ENCODE measurements at regions not wholly inside any gene's neighbourhood (a gene's known extent, or its start where the extent isn't known, plus 50 kb on each side); places are given as distances from the start of the nearest gene placed in this dataset.

DNA sequence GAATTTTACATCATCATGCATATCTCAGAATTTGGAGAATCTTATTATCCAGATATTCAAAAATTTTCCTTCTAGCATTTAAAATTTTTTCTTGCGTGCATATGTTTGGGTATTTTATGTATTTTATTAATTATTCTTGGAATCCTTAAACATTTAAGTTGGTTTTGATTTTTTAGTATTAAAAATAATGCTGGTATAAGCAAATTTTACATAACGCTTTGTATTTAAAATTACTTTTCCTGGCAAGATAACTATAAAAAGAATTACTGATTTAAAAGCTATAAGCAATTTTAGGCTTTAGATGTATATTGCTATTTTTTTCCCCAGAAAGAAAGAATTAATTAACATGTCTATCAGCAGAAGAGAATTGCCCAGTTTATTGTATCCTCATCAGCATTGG, 224.6 kb upstream of the STXBP6 start:
- DNase-seq (no peak), ATAC-seq (no peak)
- no peak overlapping the region for H3K4me3 ChIP-seq
- 72 to 94% methylated on average over 2 of the region's 2 CpGs for WGBS, 2 donors
- H3K9me3 ChIP-seq = no peaks in the 10 kb centered on the region
- H3K4me1 ChIP-seq = no peaks in the 10 kb centered on the region
- intact Hi-C loops (cut with DNase I) = no loop called here
- H3K27me3 ChIP-seq = no peaks in the 10 kb centered on the region
- TF ChIP-seq, protein P1, sequence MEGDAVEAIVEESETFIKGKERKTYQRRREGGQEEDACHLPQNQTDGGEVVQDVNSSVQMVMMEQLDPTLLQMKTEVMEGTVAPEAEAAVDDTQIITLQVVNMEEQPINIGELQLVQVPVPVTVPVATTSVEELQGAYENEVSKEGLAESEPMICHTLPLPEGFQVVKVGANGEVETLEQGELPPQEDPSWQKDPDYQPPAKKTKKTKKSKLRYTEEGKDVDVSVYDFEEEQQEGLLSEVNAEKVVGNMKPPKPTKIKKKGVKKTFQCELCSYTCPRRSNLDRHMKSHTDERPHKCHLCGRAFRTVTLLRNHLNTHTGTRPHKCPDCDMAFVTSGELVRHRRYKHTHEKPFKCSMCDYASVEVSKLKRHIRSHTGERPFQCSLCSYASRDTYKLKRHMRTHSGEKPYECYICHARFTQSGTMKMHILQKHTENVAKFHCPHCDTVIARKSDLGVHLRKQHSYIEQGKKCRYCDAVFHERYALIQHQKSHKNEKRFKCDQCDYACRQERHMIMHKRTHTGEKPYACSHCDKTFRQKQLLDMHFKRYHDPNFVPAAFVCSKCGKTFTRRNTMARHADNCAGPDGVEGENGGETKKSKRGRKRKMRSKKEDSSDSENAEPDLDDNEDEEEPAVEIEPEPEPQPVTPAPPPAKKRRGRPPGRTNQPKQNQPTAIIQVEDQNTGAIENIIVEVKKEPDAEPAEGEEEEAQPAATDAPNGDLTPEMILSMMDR (IDR thresholded peaks at IDR 0.05) = no peak
- no peak overlapping the region for H3K27ac ChIP-seq
- H3K36me3 ChIP-seq = no peaks in the 10 kb centered on the region

DNA sequence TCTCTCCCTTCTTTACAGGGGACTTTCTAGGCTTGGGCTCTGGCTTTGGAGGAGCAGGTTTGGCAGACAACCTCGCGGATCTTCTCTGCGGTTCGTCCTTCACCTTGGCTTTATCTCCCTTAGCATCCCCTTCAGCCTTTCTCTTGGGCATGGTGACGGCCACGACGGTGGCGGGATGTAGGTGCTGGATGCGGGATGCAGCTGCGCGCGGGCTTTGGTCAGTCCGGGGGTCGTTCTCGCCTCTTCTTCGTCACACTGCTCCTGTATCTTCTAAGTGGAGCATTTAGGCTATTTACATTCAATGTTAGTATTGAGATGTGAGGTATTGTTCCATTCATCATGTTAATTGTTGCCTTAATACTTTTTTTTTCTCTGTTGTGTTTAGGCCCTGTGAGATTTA, 217.2 kb upstream of the STXBP6 start:
- intact Hi-C loops (cut with DNase I) = no loop called here
- Histone ChIP-seq H3K4me1 (no peaks in the 10 kb centered on the region), H3K9me3 (peaks cover 0 to 6% (median 0%) of the 10 kb centered on the region in 11 donors), H3K4me3 (no peak overlapping the region), H3K27ac (no peak overlapping the region), H3K27me3 (no peaks in the 10 kb centered on the region), H3K36me3 (no peaks in the 10 kb centered on the region)
- TF ChIP-seq, protein P1 (IDR thresholded peaks at IDR 0.05) = no peak
- 87 to 89% methylated on average over 16 of the region's 16 CpGs for WGBS, 2 donors
- DNase-seq = no peak
- ATAC-seq = no peak

DNA sequence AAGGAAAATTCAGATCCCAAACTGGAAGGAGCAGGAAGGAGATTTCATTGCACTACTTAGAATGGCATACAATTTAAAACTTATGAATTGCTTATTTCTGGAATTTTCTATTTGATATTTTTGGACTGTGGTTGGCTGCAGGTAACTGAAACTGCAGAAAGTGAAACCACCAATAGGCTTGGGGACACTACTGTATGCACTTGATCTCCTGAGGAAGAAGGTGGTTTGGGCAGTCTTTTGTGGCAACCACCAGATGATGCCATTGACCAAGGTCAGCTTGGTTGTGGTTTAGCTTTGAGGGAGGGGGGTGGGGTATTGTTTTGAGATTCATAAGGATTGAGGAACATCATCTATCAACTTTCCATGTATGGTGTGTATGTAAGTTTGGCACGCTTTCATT, 209.5 kb upstream of the STXBP6 start:
- ATAC-seq = no peak
- Histone ChIP-seq H3K27ac (no peak overlapping the region), H3K4me3 (no peak overlapping the region), H3K36me3 (no peaks in the 10 kb centered on the region), H3K4me1 (no peaks in the 10 kb centered on the region), H3K27me3 (no peaks in the 10 kb centered on the region), H3K9me3 (peaks cover 0 to 3% (median 0%) of the 10 kb centered on the region in 11 donors)
- intact Hi-C loops (cut with DNase I) = no loop called here
- no peak for DNase-seq
- WGBS, 2 donors = 68 to 86% methylated on average over 1 of the region's 1 CpG
- TF ChIP-seq, protein P1 (IDR thresholded peaks at IDR 0.05) = no peak

DNA sequence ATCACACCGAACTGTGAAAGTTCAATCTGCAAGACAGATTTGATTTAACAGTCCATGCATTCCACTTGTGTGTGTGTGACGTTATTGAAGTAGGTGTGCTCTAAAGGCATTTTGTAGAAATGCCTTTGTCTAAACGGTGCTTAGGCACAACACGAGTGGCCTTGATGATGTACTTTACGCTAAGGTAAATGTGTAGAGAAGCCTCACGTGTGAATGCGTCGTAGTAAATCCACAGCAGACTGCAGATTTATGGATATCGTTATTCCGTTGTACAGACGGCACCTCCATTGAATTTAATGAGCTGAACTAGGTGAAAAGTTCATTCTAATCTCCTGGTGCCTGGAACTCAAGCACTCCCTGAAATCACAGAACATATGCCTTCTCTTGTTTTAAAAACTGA, 202.8 kb upstream of the STXBP6 start:
- DNase-seq (no peak), ATAC-seq (no peak)
- H3K4me3 ChIP-seq = no peak overlapping the region
- WGBS, 2 donors = 80% methylated on average over 11 of the region's 11 CpGs
- H3K9me3 ChIP-seq = no peaks in the 10 kb centered on the region
- H3K27me3 ChIP-seq = no peaks in the 10 kb centered on the region
- H3K36me3 ChIP-seq = no peaks in the 10 kb centered on the region
- H3K27ac ChIP-seq = no peak overlapping the region
- no peaks in the 10 kb centered on the region for H3K4me1 ChIP-seq
- TF ChIP-seq, protein P1 (IDR thresholded peaks at IDR 0.05) = no peak
- intact Hi-C loops (cut with DNase I) = no loop called here

DNA sequence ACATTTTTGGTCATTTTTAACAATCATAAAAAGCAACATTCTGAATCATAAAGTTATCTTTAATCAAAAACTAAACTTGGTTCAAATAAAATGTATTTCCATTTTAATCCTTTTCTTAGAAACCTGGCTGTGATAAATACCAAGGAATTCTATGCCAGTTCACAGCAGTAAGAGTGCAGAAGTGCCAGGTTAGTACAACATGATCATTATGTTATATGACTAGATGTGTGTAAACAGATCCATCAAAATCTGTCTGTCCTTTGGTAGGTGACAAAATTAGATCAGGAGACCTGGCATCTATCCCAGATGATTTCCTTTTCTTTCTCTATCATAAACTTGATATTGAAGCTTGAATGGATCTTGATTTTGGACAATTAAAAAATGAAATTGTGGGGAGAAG, 200.6 kb upstream of the STXBP6 start:
- no peak overlapping the region for H3K4me3 ChIP-seq
- TF ChIP-seq, protein P1 (IDR thresholded peaks at IDR 0.05) = no peak
- H3K4me1 ChIP-seq = no peaks in the 10 kb centered on the region
- H3K27me3 ChIP-seq = peaks cover 0 to under 1% (median 0%) of the 10 kb centered on the region in 7 donors
- ATAC-seq = no peak
- no peak for DNase-seq
- intact Hi-C loops (cut with DNase I) = no loop called here
- H3K36me3 ChIP-seq = no peaks in the 10 kb centered on the region
- H3K9me3 ChIP-seq = no peaks in the 10 kb centered on the region
- H3K27ac ChIP-seq = no peak overlapping the region

All from heart right ventricle (tissue), 16 donors.